T-helper 2 cell treated with Interferon-gamma antibody and Interleukin-4, amounts not matched to agents 100 ng/mL and 5 ng/mL, for 36 hours (primary cell): ENCODE measurements at regions not wholly inside any gene's neighbourhood (a gene's known extent, or its start where the extent isn't known, plus 50 kb on each side); places are given as distances from the start of the nearest gene placed in this dataset.

Experiments
- intact Hi-C: fragments of 100-400 bp; cut with micrococcal nuclease; formaldehyde crosslinking; loops from one replicate; pipeline ENCODE4 v1.15.1; 2023

DNA sequence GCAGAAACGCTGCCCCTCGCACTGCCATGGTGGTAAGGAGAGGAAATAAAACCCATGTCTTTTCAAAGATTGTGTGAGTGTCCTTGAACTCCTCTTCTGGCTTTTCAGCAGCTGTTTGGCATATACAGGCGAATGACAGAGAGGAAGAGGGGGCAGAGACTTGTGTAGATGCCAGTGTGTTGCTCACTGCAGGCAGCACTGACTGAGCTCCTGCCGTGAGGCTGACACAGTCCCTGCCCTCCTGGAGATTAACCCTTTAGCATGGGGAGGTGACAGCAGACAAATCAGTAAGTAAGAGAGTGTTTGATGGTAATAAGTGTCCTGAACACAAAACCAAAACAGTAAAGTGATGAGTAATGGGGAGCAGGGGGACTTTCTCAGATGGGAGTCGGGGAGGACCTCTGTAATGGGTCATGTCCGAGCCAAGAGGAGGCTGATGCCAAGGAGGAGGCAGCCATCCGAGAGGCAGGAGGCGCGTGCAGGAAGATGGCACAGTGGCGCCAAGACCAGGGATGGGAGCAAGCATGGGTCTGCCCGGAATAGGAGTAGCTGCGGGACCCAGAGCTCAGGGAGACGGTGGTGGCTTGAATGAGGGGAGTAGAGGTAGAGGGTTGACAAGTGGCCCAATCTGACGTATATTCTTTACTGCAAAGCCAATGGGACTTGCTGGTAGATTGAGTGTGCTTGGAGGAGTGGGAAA is 182.2 kb downstream of the FOXO1 start:
- intact Hi-C loops = loop anchor here (2.0 to 10.0 kb wide), 2 partner anchors 181 to 259 kb away; no protein-coding TSS in a partner anchor

DNA sequence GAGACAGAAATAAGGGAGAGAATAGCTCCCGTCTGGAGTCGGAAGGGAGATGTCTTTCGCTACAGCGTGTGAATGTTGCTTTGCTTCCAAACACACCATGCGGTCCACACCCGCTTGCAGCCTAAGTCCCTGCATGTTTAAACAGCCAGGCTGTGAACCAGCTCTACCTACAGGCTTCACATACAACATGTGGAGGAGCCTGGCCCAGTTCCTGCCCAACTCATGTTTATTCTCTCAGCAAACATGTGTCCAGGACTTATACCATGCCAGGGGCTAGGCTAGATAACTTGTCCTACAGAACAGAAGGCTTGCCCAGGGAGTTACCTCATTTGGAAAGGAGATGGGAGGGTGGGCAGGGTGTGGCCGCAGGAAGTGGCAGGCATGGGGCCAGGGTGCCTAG is 181.5 kb downstream of the FOXO1 start:
- intact Hi-C loops = loop anchor here (1.0 to 10.0 kb wide), 7 partner anchors 48 to 298 kb away; no protein-coding TSS in a partner anchor

DNA sequence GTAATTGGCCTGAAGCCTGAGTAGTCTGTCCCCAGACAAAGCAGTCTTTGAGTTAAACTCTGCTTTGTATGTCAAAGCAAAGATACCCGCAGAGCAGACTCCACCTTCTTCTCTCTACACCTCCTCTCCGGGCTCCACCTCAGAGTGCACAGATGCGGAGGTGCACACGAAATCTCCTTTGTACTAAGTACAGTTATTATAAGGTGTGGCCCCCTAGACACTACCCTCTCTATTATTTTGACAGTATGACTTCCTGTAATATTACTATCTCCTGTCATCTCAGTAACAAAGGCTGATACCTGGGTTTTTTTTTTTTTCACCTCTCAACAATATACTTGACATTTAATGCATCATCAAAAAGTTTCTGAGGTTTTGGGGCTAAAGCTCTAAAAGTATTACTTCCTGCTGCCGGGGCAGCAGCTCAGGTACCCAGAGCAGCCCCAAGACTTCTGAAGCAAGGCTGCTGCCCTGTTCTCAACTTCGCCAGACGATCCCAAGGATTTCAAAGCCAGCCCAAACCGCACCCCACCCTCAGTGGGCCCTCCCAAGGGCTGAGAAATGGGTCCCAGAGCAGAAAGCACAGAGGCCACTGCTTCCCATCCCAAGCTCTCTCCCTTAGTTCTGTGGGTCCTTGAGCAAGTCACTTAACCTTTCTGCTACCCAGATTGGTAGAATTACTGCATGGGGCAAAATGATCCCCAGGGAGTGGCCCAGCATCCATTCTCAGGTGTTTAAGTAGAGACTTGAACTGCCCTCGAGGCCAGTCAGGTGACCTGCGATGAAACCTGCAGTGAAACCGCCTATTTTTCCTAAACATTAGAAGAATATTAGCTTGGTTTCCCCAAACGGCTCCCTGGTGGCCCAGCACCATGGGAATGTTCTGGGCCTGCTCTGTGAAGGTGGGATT is 180.6 kb downstream of the FOXO1 start:
- intact Hi-C loops = loop anchor here (1.0 to 10.0 kb wide), 7 partner anchors 49 to 299 kb away; no protein-coding TSS in a partner anchor

DNA sequence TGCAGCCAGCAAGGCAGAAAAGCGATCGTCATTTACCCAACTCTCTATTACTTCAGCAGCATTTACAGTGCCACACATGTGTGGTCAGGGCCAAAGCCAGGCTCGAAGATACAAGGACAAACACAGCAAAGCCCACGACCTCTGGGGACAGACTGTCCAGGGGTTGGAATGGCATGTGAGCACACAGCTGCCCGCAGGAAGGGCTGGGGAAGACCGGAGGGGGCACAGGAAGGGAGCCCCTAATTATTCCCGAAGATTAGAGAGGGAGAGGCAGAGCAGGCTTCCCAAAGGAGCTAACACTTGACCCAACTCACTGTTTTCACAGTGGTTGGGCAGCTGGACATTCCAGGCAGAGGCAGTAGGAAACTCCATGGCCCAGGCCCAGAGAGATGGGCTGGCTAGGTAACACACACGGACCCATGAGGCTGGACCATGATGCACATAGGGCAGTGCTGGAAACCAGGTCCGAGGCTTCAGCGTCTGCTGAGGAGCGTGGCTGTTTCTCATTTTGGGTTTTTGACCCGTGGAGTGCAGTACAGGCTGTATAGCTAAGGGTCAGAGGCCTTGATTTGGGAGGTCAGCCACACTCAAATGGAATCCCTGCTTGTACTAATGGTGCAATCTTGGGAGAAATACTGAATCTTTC is 179.8 kb downstream of the FOXO1 start:
- intact Hi-C loops = loop anchor here (5.0 to 10.0 kb wide), 5 partner anchors 49 to 299 kb away; no protein-coding TSS in a partner anchor

DNA sequence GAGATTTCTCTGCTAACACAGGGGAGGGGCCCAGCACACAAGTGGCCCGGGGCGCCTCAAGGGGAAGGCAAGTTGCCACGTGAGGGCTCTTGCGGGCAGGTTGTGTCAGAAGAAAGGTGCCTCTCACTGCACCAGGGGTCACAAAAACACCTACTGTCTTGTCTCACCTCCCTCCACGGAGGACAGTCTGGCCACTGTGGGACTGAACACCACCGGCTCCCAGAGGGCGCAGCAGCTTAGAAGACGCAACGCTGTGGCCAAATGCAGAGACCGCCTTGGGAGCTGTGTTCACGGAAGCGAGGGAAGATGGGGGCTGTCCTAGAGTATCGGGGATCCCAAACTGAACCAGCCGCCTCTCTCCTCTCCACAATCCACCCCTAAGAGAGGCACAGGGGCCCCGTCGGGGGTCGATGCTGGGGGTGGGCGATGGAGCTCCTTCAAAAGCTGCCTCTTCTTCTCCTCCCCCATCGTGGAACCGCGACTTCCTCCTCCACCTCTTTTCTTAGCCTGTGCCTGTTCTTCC is 177.5 kb downstream of the FOXO1 start:
- intact Hi-C loops = loop anchor here (5.0 to 10.0 kb wide), 5 partner anchors 52 to 302 kb away; no protein-coding TSS in a partner anchor

DNA sequence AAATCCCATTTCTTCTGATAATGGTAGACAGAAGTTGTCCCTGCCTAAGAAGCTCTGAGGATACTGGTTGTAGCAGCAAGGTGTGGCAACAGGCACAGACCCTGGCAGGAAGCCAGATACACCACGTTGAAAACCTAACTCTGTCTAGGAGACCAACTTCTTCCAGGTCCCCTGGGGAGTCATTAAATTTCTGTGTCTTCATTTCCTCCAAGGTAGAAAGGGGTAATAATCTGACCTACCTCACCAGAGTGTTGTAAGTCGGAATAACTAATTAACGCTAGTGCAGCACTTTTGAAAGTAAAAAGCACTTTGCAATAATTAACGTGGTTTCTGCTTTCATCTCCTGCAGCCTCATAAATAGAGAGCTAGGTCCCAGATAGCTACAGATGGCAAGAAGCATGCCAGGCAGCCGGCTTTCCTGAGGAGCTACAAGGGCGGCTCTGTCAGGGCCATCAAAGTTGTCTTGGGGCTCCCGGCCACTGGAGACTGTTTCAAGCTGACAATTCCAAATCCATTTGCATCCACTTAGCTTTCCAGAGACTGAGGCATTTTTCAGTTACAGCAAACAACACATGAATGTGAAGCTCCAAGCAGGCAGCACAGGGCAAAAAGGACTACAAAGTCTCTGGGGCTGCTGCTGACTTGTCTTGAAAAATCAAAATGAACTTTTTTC is 176.2 kb downstream of the FOXO1 start:
- intact Hi-C loops = no loop called here

DNA sequence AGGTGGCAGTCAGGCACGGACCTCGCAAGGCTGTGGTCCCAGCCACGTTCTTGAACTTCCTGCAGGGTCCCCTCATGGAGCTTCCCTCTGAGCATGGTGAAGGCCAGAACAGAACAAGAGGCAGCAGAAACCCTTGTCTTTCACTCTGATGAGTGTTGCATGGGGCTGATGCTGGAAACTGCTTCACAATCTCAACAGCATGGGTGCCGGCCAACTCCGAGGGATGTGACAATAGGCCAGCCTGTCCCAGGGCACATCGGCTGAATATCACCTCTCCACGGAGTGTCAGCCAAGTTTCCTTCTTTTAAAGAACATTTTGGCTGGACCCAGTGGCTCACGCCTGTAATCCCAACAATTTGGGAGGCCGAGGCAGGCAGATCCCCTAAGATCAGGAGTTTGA is 173.9 kb downstream of the FOXO1 start:
- intact Hi-C loops = no loop called here

DNA sequence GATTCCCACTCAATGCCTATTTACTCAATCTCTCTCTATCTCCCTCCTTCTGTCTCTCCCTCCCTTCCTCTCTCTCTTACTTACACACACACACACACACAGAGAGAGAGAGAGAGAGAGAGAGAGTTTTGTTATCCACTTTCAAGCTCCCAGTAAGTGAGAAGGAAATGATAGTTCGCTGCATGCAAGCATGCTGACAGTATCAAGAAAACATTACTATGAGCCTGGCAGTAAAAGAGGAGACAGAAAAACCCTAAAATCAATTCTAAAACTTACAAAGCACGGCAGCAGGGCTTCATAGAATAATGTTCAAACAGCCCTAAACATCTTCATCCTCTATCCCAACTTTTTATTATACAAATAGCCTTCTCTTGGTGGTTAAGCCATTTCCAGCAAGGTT is 171.9 kb downstream of the FOXO1 start:
- intact Hi-C loops = loop anchor here (2.0 kb wide), 1 partner anchor 170 kb away; no protein-coding TSS in a partner anchor

DNA sequence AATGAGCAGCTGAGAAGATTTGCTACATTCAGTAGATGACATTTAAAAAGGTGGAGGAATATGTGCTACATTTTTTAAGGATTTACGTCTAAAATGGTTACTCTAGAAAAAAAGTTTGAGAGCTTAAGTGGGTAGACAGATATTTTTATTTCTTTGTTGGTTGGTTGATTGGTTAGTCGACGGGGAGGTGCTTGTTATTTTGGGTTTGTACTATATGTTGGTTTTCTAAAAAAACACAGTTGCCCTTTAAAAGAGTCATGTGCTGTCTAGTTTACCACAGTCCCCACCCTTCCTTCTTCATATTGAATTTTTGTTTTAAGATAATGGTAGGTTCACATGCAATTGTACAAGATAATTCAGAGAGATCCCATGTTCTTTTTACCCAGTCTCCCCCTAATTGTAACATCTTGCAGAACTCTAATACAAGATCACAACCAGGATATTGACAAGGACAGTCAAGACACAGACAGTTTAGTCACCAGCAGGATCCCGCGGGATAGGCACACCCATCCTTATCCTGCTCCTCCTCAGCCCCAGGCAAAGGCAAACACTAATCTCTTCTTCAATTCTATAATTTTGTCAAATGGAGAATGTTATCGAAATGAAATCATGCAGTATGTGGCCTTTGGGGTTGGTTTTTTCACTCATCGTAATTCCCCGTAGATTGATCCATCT is 171.4 kb downstream of the FOXO1 start:
- intact Hi-C loops = loop anchor here (2.0 kb wide), 1 partner anchor 170 kb away; no protein-coding TSS in a partner anchor

DNA sequence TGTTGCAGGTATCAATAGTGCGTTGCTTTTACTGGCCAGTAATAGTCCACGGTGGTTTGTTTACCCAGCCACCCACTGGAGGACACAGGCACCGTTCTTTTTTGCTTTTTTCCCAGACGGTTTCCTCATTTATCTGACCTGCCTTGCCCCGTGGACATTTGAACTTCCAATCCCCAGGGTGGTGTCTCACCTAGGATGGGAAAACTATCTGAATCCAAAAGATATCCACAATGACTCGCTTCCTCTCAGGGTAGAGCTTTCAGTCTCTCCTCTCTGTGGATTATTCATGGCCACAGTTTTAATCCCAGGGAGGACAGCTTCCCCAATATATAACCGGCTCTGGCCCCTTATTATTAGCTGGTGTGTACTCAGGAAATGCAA is 170.8 kb downstream of the FOXO1 start:
- intact Hi-C loops = loop anchor here (2.0 kb wide), 1 partner anchor 169 kb away; no protein-coding TSS in a partner anchor

DNA sequence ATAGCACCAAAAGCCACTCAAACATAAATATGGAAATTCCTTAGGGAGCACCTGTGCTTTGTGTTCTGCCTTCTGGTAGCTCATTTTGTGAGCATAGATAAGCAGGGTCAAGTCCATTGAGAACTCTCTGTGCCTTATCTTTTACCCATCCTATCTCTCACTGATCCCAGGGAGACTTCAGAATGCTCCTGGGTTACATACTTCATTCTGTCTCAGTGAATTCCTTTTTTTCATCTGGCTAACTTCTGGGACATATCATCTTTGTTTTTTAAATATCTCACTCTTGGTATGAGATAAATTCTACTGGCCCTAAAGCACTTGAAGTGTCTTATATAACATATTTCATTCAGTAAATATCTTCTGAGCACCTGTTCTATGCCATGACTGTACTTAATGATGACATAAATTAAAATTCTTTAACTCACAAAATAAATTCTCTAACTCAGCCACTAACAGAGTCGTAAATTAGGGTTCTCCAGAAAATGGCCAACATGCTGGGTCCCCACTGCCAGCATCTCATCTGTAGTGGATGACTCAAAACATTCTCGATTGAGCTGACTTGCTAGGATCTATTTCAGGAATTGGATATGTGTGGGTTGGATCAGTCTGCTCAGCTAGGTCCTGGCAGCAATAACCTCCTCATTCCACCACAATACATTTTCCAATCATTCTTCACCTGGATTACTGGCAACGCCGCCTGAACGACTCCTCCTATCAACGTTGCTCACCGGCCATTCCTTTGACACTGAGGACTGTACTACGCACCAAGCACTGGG is 170.2 kb downstream of the FOXO1 start:
- intact Hi-C loops = no loop called here

DNA sequence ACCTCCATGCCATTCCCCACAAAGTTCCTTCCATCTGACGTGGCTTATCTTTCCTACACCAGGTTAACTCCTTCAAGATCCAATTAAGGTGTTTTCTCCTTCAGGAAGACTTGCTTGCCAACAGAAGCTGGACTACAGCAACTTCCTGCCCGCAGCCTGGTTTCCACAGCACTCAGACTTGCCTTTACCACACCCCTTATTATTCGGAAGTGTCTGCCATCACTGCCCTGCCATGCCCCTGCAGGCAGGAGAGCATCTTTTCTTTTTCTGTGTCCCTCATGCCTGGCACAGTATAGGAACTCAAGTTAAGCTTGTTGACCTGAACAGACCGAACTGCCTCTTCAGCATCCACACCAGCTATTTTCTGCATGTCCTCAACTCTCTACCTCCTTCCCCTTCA is 168.0 kb downstream of the FOXO1 start:
- intact Hi-C loops = no loop called here

DNA sequence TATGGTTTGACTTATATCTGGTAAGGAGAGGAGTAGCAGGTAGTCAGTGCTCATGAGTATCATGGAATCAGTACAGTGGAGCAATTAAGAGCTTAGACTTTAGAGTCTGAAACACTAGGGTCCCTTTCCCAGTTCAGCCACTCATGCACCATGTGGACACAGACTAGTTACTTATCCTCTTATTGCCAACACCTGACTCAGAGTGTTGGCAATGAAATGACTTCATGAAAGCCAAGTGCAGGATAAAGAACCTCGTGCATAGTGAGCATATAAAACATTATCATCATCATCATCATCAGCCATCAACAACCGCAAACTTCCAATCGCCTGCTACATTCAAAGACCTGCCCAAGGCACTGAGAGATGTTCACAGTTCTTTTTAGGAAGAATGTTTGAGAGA is 164.2 kb downstream of the FOXO1 start:
- intact Hi-C loops = no loop called here

DNA sequence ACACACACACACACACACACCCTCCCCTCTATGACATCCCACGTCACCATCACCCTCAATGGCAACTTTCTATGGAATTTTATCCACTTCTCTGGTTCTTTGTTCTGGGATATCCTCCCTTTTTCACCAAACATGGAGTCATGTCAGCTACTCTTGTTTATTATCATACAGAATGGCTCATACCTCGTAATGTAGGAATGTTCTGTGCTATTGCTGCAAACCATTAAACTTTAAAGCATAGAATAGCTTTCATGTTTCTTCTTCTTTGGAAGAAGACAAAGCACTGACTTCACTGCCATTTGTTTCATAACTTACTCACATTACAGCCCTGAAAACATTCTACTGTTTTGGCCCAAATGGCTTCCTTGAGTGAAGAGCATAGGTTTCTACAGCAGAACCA is 163.4 kb downstream of the FOXO1 start:
- intact Hi-C loops = no loop called here

DNA sequence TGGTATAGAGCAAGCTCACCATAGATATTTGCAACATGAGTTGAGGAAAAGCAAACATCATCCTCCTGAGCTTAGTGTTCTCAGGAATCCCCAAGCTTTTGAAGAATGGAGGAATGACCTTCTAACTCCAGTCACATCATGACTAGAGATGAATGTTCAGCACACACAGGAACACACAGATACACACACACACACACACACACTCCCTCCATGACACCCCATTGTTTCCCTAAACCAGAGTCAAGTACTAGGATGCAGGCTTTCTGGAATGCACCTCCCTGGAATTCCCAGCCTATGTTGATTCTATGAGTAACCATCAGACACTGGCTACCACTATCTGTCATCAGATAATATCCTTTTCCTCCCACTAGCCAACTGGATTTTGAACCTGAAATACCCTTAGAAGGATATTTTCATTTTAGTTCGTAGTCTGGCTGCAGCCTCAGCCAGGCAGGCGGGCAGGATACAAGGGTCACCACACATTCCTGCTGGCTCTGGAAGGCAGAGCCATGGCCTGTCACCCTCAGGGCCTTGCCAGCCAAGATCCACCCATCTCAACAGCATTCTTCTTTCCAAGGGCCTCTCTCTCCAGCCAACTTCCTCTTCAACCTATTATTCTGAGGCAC is 162.4 kb downstream of the FOXO1 start:
- intact Hi-C loops = no loop called here

DNA sequence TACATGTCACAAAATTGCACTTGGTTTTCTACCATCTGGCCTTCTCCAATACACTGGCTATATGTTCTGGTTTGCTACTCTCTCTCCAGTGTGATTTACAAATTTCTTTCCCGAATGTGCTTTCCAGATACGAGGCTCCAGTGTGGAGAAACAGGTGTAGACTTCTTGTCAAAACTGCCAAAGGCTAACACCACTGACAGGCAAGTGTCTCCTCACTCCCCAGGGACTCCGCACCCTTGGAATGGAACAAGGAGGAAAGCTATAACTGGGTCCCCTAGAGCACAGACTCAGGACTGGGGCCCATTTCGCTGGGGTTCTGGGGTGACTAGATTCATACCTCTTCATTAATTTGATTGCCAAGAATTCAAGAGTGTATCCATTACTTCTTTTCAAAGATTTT is 161.8 kb downstream of the FOXO1 start:
- intact Hi-C loops = no loop called here

DNA sequence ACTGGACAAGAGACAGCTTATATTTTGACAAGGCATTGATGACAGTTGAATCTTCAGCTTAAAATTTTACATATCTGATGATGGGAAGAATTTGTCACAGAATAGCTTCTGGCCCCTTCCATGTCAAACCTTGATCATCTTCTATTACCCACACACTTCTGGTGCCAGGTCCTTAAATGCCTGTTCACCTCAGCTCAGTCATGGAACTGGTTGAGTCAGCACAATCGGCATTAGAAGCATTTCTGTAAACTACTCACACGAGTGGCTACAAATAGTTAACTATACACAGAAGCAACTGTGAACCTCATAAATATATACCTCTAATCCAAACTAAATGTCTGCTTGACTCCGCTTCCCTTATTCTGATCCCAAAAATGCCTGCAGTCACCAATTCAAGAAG is 161.2 kb downstream of the FOXO1 start:
- intact Hi-C loops = no loop called here
